OCI-LY1 (cell line): ENCODE measurements at regions not wholly inside any gene's neighbourhood (a gene's known extent, or its start where the extent isn't known, plus 50 kb on each side); places are given as distances from the start of the nearest gene placed in this dataset.

Experiments
- CTCF ChIP-seq: fragments of 200-600 bp; sonication (generic), shearing (Covaris generic); IDR thresholded peaks from 2 replicates; pipeline ENCODE4 v1.5.1; 2017; ENCODE audit warnings: mild to moderate bottlenecking, antibody characterized with exemption, low read length, moderate library complexity, mixed read lengths
- EZH2 ChIP-seq: fragments of 200-600 bp; sonication (generic), shearing (Covaris generic); IDR thresholded peaks from 2 replicates; pipeline ENCODE4 v1.8.0; 2017; ENCODE audit warnings: borderline replicate concordance, mixed run types, mild to moderate bottlenecking, antibody characterized with exemption, low read length, moderate library complexity, mixed read lengths

- no peak for TF ChIP-seq CTCF
- TF ChIP-seq EZH2 = no peak
These were observed 479.5 kb downstream of the TMEM114 start for GRCh38 chr16:8110572-8111514.
